ENCODE measurements at regions not wholly inside any gene's neighbourhood (a gene's known extent, or its start where the extent isn't known, plus 50 kb on each side); places are given as distances from the start of the nearest gene placed in this dataset.
"Not testable (repeated sequence)": the region's sequence is repeated elsewhere in the genome, so short reads cannot be mapped to it uniquely, and the experiment has no call there.

DNA sequence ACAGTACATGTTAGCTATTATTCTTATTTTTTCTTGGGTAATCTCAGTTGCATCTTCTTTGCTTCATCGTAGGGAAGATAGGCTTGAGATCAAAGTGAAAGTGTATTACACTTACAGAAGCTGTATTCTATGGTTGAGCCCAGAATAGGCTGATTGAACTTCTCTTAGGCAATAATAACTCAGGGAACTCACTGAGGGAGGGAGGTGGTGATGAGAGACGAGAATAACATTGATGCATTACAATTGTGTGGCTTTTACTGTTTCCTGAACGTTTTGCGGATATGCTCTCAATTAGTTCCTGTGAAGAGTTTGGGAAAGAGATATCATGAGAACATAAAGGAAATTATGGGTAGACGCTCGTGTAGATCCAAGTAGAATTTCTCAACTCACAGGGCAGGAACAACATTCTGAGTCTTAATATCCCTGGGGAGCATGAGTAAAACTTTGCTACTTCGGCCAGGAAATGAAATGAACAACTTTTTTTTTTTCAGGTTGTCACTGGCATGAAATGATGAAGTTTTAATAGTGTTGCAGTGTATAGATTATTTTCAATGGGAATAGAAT lies 302.2 kb downstream of the TUSC7 start:
- DNase-seq: no peak

- no peak for DNase-seq
These were observed 306.8 kb downstream of the TUSC7 start for GRCh38 chr3:117016378-117016777.

DNA sequence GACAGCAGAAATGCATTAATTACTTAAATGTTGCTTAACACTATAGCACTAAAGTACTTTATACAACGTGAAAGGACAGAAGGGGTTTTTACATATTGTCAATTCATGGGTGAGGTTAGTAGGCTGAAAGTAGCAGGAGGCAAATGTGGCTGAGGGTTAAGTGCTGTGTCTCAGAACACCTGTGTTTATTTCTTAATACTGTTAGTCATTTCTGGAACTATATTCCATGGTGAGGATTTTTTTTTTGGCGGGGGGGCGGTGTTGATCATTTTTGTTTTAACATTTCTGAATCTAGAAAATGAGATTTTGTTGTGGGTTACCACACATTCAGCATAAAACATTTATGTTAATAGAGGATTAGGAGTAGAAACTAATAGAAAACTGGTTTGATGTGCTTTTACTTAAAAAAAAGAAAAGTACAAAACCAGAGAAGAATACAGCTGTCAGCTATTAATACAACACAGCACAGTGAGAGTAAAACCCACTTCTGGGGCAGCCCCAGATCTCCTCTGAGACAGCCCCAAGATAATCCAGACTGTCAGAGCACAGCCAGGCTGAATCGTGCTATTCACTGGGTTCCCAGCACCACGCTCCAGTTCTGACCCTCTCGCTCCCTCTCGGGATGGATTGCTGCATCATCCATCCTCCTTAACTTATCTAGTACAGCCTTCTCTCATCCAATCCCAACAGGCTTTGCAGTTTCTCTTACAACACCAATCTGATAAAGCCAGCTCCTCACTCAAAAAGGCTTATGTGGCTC lies 307.7 kb downstream of the TUSC7 start:
- no peak for DNase-seq

GRCh38 chr3:117018655-117019054 lies 309.1 kb downstream of the TUSC7 start:
- DNase-seq: no peak

GRCh38 chr3:117019082-117019713 lies 309.6 kb downstream of the TUSC7 start:
- no peak for DNase-seq

- DNase-seq: no peak
These were observed 316.8 kb downstream of the TUSC7 start for GRCh38 chr3:117026401-117026800.

DNA sequence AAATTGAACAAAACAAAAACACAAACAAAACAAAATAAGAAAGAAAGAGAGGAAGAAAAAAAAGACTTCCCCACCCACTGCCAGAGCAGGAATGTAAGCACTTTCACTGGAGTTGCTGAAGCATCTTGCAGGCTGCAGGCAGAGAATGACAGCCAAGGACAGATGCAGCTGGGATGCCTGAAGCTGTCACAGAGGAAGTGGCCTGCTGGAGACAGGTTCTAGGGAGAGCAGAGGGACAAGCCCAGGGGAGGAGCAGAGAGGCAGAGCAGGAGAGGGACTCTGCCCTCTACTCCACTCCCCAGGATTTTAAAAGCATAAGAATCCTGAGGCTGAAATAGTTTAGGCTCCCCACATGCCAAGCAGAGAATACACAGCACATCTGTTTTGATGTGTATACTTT lies 326.2 kb downstream of the TUSC7 start:
- DNase-seq: no peak

- no peak for DNase-seq
These were observed 326.8 kb downstream of the TUSC7 start for GRCh38 chr3:117036259-117036799.

- no peak for DNase-seq
These were observed 335.6 kb downstream of the TUSC7 start for GRCh38 chr3:117045143-117045542.

DNA sequence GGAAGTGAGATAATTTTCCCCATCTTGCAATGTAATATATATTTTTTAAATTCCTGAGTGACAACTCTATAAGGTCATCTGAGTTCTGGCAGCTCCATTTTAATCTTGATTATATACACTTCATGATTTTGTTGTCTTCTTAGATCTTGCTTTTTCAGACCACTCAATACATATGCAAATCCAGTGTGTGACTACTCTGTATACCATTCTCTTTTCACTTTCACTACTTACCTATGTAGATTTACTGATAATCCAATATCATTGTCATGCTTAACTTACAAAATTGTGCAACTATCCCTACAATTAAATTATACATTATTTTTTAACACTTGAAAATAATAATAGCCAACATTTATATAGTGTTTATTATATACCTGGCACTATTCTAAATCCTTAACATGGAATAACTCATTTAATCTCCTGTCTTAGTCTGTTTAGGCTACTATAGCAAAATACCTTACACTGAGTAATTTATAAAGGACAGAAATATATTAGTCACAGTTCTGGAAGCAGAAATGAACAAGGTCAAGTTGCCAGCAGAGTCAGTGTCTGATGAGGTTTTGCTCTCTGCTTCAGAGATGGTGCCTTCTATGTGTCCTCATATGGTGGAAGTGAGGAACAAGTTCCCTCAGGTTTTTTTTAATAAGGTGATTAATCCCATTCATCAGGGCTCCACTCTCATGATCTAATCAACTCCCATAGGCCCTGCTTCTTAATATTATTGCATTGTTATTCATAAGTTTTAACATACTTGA lies 338.5 kb downstream of the TUSC7 start:
- DNase-seq: no peak

GRCh38 chr3:117052395-117052794 lies 342.8 kb downstream of the TUSC7 start:
- DNase-seq: no peak

DNA sequence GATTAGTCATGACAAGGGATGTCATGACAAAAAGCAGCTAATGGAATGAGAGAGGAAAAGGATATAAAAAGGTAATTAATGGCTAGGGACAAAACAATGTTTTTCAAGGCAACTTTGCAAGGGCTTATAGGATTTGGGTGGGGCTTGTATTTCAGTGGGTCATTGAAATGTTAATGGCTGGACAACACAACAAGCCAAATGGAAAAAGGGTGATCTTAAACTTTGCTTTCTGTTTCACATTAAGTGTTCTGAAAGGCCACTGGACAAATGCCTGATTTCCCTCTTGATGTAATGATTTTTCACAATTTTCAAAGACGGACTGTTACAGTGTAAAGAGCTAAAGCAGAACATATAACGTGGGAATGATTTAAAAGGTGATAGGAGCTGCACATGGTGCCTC lies 345.0 kb downstream of the TUSC7 start:
- no peak for DNase-seq

- DNase-seq: not testable (repeated sequence)
These were observed 347.4 kb downstream of the TUSC7 start for GRCh38 chr3:117056946-117057345.

DNA sequence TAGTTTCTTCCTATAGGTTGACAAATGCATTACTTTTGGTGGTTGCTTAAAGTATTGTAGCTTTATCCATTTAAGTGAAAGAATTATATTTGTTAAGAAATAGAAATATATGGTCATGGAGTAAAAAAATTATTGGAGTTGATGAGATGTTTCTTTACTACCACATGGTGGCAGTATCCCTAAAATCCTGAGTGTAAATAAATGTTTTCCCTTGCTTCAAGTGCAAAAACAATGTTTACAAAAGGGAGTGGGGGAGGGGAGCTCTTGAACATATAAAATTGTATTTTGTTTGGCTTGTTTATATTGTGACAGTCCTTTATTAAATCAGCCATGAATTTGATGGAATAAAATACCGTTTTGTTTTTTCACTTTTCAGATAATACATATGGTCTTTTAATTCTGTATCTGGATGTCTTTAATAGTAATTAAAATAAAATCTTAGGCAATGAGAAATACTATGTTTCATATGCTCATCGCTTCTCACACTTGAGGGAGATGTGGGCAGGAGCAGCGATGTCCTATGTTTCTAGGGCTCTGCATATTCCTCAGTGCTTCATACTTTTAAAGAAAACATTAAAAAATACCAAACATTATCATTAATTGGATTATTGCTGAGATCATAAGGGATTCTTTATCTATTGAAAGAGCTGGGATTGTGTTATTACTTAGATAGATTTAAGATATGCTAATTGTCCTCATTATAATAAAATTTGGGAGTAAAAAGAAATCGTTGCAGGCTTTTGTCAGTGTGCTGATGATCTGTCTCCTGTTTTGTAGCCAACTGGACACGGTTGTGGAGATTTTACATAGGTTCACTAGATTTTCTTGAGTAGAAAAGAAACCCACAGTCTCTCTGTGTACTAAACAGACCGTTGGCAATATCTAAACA lies 349.7 kb downstream of the TUSC7 start:
- no peak for DNase-seq

- no peak for DNase-seq
These were observed 350.3 kb downstream of the TUSC7 start for GRCh38 chr3:117059956-117060270.

DNA sequence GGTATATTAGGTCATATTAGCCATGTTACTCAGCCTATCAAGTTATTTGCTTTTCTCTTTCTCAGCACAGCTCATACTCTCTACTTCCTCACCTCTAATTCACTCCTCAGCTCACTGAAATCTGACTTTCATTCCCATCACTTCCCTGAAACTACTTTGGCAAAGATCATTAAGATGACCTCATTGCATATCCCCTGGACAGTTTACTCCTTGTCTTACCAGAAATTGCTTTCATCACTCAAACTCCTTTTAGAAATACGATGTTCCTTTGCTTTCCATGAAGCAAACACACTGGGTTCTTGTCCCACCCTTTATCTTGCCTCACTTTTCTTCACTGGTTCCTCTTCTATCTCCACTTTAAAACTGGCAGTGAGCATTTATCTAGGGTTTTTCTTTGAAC lies 354.4 kb downstream of the TUSC7 start:
- no peak for DNase-seq

- DNase-seq: no peak
These were observed 358.7 kb downstream of the TUSC7 start for GRCh38 chr3:117068301-117068700.

DNA sequence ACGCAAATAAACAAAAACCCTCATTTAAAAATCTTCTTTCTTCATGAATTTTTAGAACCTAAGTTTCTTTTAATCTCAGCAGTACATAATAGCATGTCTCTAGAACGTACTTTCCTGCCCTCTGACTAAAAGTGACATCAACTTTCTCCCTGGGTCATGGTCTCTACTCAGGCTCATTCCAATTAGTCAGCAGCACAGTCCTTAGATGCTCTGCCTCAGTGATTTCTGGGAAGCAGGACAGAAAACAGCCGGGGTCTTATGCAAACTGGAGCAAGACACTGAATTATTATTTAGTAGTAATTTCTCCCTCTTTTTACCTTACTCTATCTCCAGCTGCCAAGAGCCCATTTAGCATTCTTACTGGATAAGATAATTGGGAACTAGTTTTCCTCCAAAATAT lies 365.2 kb downstream of the TUSC7 start:
- no peak for DNase-seq

DNA sequence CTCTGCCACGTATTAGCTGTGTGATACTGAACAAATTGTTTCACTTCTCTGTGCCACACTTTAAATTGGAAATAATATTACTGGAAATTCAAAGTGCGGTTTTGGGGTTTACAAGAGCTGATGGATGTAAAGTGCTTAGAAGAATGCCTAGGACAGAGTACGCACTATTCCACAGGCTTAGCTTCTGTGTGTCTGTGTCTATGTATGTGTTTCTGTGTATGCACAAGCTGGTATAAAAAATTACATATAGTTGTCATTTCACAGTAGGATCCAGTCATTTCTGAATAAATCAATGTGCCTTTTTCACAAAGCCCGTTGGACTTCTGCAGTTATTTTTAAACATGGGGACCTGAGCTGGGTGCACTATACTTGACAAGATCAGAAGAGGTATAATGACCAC lies 370.4 kb downstream of the TUSC7 start:
- DNase-seq: no peak

DNA sequence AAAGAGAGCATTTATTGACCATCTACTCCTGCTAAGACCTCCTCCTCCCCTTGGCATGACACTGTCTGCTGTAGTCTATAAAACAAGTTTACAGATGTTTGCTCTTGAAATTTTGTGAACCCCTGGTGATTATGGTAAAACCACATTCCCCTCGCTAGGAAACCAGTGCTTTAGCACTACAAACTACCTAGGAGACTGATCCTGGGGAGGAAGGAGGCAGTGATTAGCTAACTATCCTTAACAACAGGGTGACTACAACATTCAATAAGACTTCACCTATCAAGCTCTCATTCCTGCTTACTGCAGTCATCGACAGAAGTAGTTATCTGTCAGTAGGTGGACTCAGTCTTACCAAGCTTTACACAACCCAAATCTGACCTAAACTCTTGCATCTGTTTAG lies 371.3 kb downstream of the TUSC7 start:
- DNase-seq: no peak

- no peak for DNase-seq
These were observed 374.7 kb downstream of the TUSC7 start for GRCh38 chr3:117084277-117084676.

DNA sequence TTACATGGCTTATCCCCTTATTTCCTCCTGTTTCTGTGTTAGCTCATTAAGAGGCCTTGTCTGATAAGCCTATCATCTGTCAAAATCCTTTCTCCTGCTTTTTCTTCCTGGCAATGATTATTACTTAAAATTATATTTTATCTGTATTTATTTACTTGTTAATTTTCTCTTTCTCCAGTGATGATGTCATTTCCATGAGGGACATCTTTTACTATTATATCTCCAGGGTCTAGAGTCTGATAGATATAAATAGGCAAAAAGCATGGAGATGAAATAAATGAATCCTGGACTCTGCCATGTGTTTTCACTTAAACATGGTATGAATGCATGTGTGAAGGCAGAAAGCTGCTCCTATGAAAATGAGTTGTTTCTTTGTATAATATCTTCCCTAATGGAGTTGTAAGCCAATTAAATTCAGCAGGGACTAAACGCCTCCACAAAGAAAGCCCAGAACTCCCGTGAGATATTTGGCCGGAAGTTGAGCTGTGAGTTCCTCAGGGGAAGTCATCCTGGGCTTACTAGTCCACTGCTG lies 375.2 kb downstream of the TUSC7 start:
- no peak for DNase-seq

Data from effector CD4-positive, alpha-beta T cell (primary cell).